VCaP (cell line): ENCODE measurements at regions not wholly inside any gene's neighbourhood (a gene's known extent, or its start where the extent isn't known, plus 50 kb on each side); places are given as distances from the start of the nearest gene placed in this dataset.

Source experiments
- H3K27ac ChIP-seq: fragments of 450-650 bp; 2 replicates; pipeline ENCODE4 v1.5.1; 2017
- CTCF ChIP-seq: fragments of 450-650 bp; conservative IDR thresholded peaks from 2 replicates; pipeline ENCODE4 v1.5.1; 2017; ENCODE audit warnings: mild to moderate bottlenecking, moderate library complexity

GRCh38 chr7:149334930-149335329 is 72.9 kb downstream of the ZNF783 start:
- TF ChIP-seq CTCF, result no peak
- H3K27ac ChIP-seq, result no peak overlapping the region

GRCh38 chr7:149348758-149349369 is 86.9 kb downstream of the ZNF783 start:
- no peak for TF ChIP-seq CTCF
- no peak overlapping the region for H3K27ac ChIP-seq

- H3K27ac ChIP-seq, result peak overlapping the region; percentile 49
- TF ChIP-seq CTCF, result no peak
Observed at GRCh38 chr7:149353739-149354504, 91.9 kb downstream of the ZNF783 start.

GRCh38 chr7:149355035-149355389 is 93.0 kb downstream of the ZNF783 start:
- peak overlapping the region; percentile 49 for H3K27ac ChIP-seq

GRCh38 chr7:149355390-149356048 is 93.5 kb downstream of the ZNF783 start:
- TF ChIP-seq CTCF, result no peak

GRCh38 chr7:149362696-149363095 is 98.2 kb downstream of the ZNF777 start:
- no peak overlapping the region for H3K27ac ChIP-seq
- TF ChIP-seq CTCF, result no peak

More at GRCh38 chr7:149355390-149356048, 93.5 kb downstream of the ZNF783 start:
- H3K27ac ChIP-seq, result peak overlapping the region; percentile 49

- H3K27ac ChIP-seq, result peak overlapping the region; percentile 100; the same call in 1 of the 2 replicates
- TF ChIP-seq CTCF, result no peak
Observed at GRCh38 chr7:149367418-149368180, 93.3 kb downstream of the ZNF777 start.
